IMR-90 (cell line): ENCODE measurements at regions not wholly inside any gene's neighbourhood (a gene's known extent, or its start where the extent isn't known, plus 50 kb on each side); places are given as distances from the start of the nearest gene placed in this dataset.

Experiments used
- ATAC-seq: fragments of 200-7000 bp; cut with Tn5 transposase; 2 replicates; pipeline ENCODE4 v1.9.1; 2020; ENCODE audit warnings: low read depth, mild to moderate bottlenecking, moderate library complexity
- BruUV-seq: library from RNA; stranded (reverse); fragments of 400-500 nt; replicated peaks from 2 replicates; lab custom pipeline; 2021; lab: Mats Ljungman, UMichigan
- CTCF ChIA-PET: fragments of 300-600 bp; formaldehyde crosslinking; extraction: SDS; loops from one replicate; lab custom pipeline; 2021; ENCODE audit warnings: antibody characterized with exemption; lab: Yijun Ruan, JAX
- POLR2A ChIA-PET: fragments of 300-600 bp; sonication (Branson Sonifier 250); formaldehyde crosslinking; loops from one replicate; lab custom pipeline; 2022; ENCODE audit warnings: antibody characterized with exemption; ENCODE audit not compliant: unreplicated experiment; lab: Charles Lee
- DNase-seq: peaks from one replicate; pipeline ENCODE4 v3.0.0; 2013
- H2AFZ ChIP-seq: replicated peaks from 2 replicates; pipeline ENCODE3; 2013; ENCODE audit warnings: low read length, mild to moderate bottlenecking; ENCODE audit not compliant: poor library complexity
- H2AK5ac ChIP-seq: 2 replicates; pipeline ENCODE4 v1.6.1; 2013; ENCODE audit warnings: low read depth, low read length, inconsistent platforms
- H2AK9ac ChIP-seq: replicated peaks from 2 replicates; pipeline ENCODE3; 2013; ENCODE audit warnings: mild to moderate bottlenecking, low read depth, low read length, moderate library complexity; ENCODE audit not compliant: poor library complexity
- H2BK120ac ChIP-seq: 2 replicates; pipeline ENCODE4 v1.6.1; 2013; ENCODE audit warnings: low read depth, low read length, inconsistent platforms
- H2BK15ac ChIP-seq: 3 replicates; pipeline ENCODE4 v1.6.1; 2013; ENCODE audit warnings: low read depth, low read length, inconsistent platforms
- H2BK20ac ChIP-seq: 2 replicates; pipeline ENCODE4 v1.6.1; 2013; ENCODE audit warnings: low read depth, mild to moderate bottlenecking, inconsistent platforms, low read length, moderate library complexity
- H2BK5ac ChIP-seq: 2 replicates; pipeline ENCODE4 v1.6.1; 2013; ENCODE audit warnings: mild to moderate bottlenecking, low read depth, low read length, inconsistent platforms; ENCODE audit not compliant: poor library complexity, severe bottlenecking
- H3K14ac ChIP-seq: replicated peaks from 2 replicates; pipeline ENCODE4 v1.6.1; 2013; ENCODE audit warnings: low read depth, low read length, inconsistent platforms
- H3K18ac ChIP-seq: 2 replicates; pipeline ENCODE4 v1.6.1; 2013; ENCODE audit warnings: low read depth, low read length, control low read depth
- H3K23ac ChIP-seq: 2 replicates; pipeline ENCODE4 v1.6.1; 2013; ENCODE audit warnings: low read depth, low read length, inconsistent platforms
- H3K27ac ChIP-seq: 2 replicates; pipeline ENCODE4 v1.5.1; 2013; ENCODE audit warnings: mild to moderate bottlenecking, control low read depth, low read length; ENCODE audit not compliant: insufficient read depth
- H3K27me3 ChIP-seq: 2 replicates; pipeline ENCODE4 v1.6.1; 2013; ENCODE audit warnings: low read length; ENCODE audit not compliant: control insufficient read depth, insufficient read depth
- H3K36me3 ChIP-seq: 2 replicates; pipeline ENCODE4 v1.6.1; 2013; ENCODE audit warnings: low read length, mixed read lengths; ENCODE audit not compliant: control insufficient read depth, insufficient read depth
- H3K4ac ChIP-seq: 2 replicates; pipeline ENCODE4 v1.6.1; 2013; ENCODE audit warnings: low read depth, low read length, inconsistent platforms
- H3K4me1 ChIP-seq: 2 replicates; pipeline ENCODE4 v1.6.1; 2013; ENCODE audit warnings: low read length, mixed read lengths; ENCODE audit not compliant: control insufficient read depth, insufficient read depth
- H3K4me2 ChIP-seq: 2 replicates; pipeline ENCODE4 v1.6.1; 2013; ENCODE audit warnings: low read depth, mild to moderate bottlenecking, control low read depth, low read length, moderate library complexity
- H3K4me3 ChIP-seq: 2 replicates; pipeline ENCODE4 v1.5.1; 2013; ENCODE audit warnings: low read depth, mild to moderate bottlenecking, control low read depth, low read length, moderate library complexity; ENCODE audit not compliant: insufficient read depth
- H3K56ac ChIP-seq: 2 replicates; pipeline ENCODE4 v1.6.1; 2013; ENCODE audit warnings: low read length, inconsistent platforms; ENCODE audit not compliant: insufficient read depth; ENCODE audit errors: extremely low read depth
- H3K79me1 ChIP-seq, 2 experiments: 2 replicates each; pipeline ENCODE4 v1.6.1; 2013; ENCODE audit warnings: low read length in 2 of 2, inconsistent platforms in 1 of 2, low read depth in 1 of 2
- H3K9ac ChIP-seq: 2 replicates; pipeline ENCODE4 v1.6.1; 2013; ENCODE audit warnings: low read depth, low read length, control low read depth
- H3K9me1 ChIP-seq: 2 replicates; pipeline ENCODE4 v1.6.1; 2013; ENCODE audit warnings: low read length, inconsistent platforms; ENCODE audit not compliant: insufficient read depth
- H3K9me3 ChIP-seq: 2 replicates; pipeline ENCODE4 v1.6.1; 2013; ENCODE audit warnings: low read length; ENCODE audit not compliant: control insufficient read depth, insufficient read depth
- H4K20me1 ChIP-seq: 2 replicates; pipeline ENCODE4 v1.6.1; 2013; ENCODE audit warnings: low read length, inconsistent platforms; ENCODE audit not compliant: insufficient read depth
- H4K5ac ChIP-seq: 2 replicates; pipeline ENCODE4 v1.6.1; 2013; ENCODE audit warnings: mild to moderate bottlenecking, low read depth, low read length, control low read depth
- H4K8ac ChIP-seq, 2 experiments: 2 replicates each; pipeline ENCODE4 v1.6.1; 2013; ENCODE audit warnings: low read depth in 2 of 2, low read length in 2 of 2, control low read depth in 1 of 2, inconsistent platforms in 1 of 2
- H4K91ac ChIP-seq: 2 replicates; pipeline ENCODE4 v1.6.1; 2013; ENCODE audit warnings: low read depth, low read length, inconsistent platforms; ENCODE audit not compliant: insufficient read depth
- BHLHE40 ChIP-seq: fragments of 150-350 bp; IDR thresholded peaks from 2 replicates; pipeline ENCODE4 v1.6.1; 2016; ENCODE audit warnings: mild to moderate bottlenecking, low read depth, low read length
- CHD1 ChIP-seq: IDR thresholded peaks from 2 replicates; pipeline ENCODE4 v1.6.1; 2012; ENCODE audit warnings: low read depth, low read length, improper control_type of control experiment
- NFE2L2 ChIP-seq: fragments of 150-350 bp; IDR thresholded peaks from 2 replicates; pipeline ENCODE4 v1.6.1; 2016; ENCODE audit warnings: low read depth, mild to moderate bottlenecking, low read length
- RCOR1 ChIP-seq: IDR thresholded peaks from 2 replicates; pipeline ENCODE4 v1.6.1; 2012; ENCODE audit warnings: mild to moderate bottlenecking, low read length, improper control_type of control experiment; ENCODE audit not compliant: insufficient replicate concordance
- WGBS, 2 experiments: methylation state at CpG; one replicate each; pipeline versions ENCODE4 v1.1.5 to v1.1.7; 2013; ENCODE audit warnings: missing lambda C conversion rate in 2 of 2; ENCODE audit not compliant: insufficient read length in 1 of 2; ENCODE audit errors: extremely low coverage in 2 of 2; 5-methylcytosine and 5-hydroxymethylcytosine counted together
- dilution Hi-C: fragments of 300-500 bp; cut with HindIII; formaldehyde crosslinking; loops from one replicate; pipeline ENCODE4 v1.14.3; 2018; ENCODE audit warnings: low sequenced_read_pairs; ENCODE audit not compliant: unreplicated experiment
- in situ Hi-C: fragments of 300-500 bp; cut with MboI; formaldehyde crosslinking; loops from 3 replicates; pipeline ENCODE4 v1.14.3; 2019; ENCODE audit warnings: low sequenced_read_pairs, inconsistent platforms, mixed read lengths
- intact Hi-C: fragments of 100-400 bp; cut with micrococcal nuclease; formaldehyde crosslinking; loops from 2 replicates; pipeline ENCODE4 v1.10.0; 2022
- TF ChIP-seq, protein P1 (sequence below): conservative IDR thresholded peaks from 2 replicates; pipeline ENCODE4 v1.5.1; 2012; ENCODE audit warnings: mild to moderate bottlenecking, low read depth, low read length, improper control_type of control experiment

DNA sequence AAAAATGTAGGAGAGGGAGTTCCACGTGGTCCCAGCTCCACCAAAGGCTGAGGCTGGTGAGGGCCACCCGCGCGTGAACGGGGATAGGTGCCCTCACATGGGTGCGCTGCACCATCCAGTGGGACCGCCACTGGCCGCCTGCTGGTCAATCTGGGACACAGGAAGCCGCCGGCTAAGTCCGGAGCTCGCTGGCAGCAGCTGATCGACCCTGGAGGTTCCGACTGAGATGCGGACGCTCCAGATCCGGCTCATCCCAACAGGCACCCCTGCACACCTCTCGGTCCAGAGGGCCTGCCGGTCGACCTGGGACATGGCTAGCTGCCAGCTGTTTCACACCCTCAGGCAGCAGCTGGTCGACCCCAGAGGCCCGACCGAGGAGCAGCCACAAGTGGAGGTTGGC lies 116.5 kb upstream of the ANKRD30BL start:
- in situ Hi-C loops (no loop called here), dilution Hi-C loops (no loop called here), intact Hi-C loops (no loop called here)
- Histone ChIP-seq H3K4me1 (no peaks in the 10 kb centered on the region), H3K36me3 (no peaks in the 10 kb centered on the region), H2BK20ac (no peak overlapping the region), H2AFZ (no peak overlapping the region), H3K9me3 (peaks cover 8% of the 10 kb centered on the region; the same call in 1 of the 2 replicates), H3K4me2 (no peak overlapping the region), H3K9ac (no peak overlapping the region), H3K14ac (no peak overlapping the region), H4K91ac (no peak overlapping the region), H3K27me3 (no peaks in the 10 kb centered on the region), H3K4me3 (no peak overlapping the region), H3K27ac (no peak overlapping the region), H3K18ac (no peak overlapping the region), H3K56ac (no peak overlapping the region), H2AK5ac (no peak overlapping the region), H2BK120ac (no peak overlapping the region), H3K4ac (no peak overlapping the region), H3K23ac (no peak overlapping the region), H4K20me1 (no peaks in the 10 kb centered on the region), H3K79me1 (no peaks in the 10 kb centered on the region), H2BK15ac (no peak overlapping the region), H2AK9ac (no peak overlapping the region), H4K5ac (no peak overlapping the region), H2BK5ac (no peak overlapping the region), H3K9me1 (no peaks in the 10 kb centered on the region), H4K8ac (no peak overlapping the region)
- ChIA-PET CTCF (no interaction called here), POLR2A (no interaction called here)
- no TSS peak for BruUV-seq
- 63% methylated on average over 9 of the region's 23 CpGs; no CpG with 5 or more reads in 1 of the 2 experiments for WGBS, 2 experiments
- TF ChIP-seq, protein P1, sequence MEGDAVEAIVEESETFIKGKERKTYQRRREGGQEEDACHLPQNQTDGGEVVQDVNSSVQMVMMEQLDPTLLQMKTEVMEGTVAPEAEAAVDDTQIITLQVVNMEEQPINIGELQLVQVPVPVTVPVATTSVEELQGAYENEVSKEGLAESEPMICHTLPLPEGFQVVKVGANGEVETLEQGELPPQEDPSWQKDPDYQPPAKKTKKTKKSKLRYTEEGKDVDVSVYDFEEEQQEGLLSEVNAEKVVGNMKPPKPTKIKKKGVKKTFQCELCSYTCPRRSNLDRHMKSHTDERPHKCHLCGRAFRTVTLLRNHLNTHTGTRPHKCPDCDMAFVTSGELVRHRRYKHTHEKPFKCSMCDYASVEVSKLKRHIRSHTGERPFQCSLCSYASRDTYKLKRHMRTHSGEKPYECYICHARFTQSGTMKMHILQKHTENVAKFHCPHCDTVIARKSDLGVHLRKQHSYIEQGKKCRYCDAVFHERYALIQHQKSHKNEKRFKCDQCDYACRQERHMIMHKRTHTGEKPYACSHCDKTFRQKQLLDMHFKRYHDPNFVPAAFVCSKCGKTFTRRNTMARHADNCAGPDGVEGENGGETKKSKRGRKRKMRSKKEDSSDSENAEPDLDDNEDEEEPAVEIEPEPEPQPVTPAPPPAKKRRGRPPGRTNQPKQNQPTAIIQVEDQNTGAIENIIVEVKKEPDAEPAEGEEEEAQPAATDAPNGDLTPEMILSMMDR: no peak
- no peak for TF ChIP-seq BHLHE40
- no peak for TF ChIP-seq CHD1
- no peak for TF ChIP-seq RCOR1
- TF ChIP-seq NFE2L2: no peak
- ATAC-seq: no peak
- no peak for DNase-seq
